HG03060 (cell line): ENCODE measurements at regions not wholly inside any gene's neighbourhood (a gene's known extent, or its start where the extent isn't known, plus 50 kb on each side); places are given as distances from the start of the nearest gene placed in this dataset.

ENCODE experiments used
- ATAC-seq: cut with Tn5 transposase; IDR thresholded peaks from one replicate; pipeline ENCODE4 v1.9.1; 2021; ENCODE audit warnings: low read depth, moderate number of reproducible peaks; ENCODE audit not compliant: unreplicated experiment

DNA sequence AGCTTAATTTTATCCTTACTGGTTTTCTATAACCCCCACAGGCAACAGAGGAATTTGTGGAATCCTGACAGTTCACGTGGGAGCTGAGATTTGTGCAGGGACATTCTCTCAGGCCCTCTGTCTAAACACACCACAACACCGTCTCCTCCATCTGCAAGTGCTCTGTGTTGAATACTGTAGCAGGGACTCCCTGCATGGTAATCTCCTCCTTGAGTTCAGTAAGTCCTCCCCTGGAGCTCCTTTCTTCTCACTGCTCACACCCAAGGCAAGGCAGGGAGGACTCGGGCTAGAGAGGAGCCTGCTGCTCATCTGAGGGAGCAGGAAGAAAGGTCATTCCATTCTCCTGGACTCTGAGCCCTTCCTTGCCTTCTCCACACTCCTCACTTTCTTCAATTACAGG, 348.2 kb downstream of the KCTD12 start:
- no peak for ATAC-seq

DNA sequence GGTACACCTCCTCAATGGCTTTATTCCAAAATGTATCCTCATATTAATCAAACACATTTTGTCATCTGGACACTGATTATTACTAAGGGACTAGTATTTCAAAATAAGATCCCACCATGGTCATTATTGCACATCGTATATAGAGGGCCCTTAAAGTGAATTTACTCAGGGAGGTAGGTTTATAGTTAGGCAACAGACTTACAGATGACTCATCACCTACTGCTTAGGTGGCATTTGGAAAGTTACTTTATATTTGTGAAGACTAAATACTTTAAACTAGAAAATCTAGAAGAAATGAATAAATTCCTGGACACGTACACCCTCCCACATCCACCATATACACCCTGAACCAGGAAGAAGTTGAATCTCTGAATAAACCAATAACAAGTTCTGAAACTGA, 353.0 kb downstream of the KCTD12 start:
- no peak for ATAC-seq

DNA sequence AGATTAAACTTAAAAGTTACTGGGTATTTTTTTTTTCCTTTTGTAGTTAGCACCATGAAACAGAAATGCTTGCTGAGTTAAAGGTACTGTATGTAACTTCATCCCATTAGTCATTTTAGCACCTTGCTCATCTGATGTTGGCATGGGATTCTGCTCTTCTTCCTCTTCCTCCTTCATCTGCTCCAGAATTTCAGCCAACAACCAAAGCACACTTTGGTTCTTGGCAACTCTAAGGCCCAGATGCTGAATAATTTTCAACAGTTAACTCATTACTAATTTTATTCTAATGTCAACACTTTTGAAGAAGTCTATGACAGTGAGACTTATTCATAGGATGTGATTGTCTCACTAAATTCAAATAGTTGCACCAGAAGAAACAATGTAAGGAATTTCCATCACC, 359.2 kb downstream of the KCTD12 start:
- ATAC-seq = no peak

DNA sequence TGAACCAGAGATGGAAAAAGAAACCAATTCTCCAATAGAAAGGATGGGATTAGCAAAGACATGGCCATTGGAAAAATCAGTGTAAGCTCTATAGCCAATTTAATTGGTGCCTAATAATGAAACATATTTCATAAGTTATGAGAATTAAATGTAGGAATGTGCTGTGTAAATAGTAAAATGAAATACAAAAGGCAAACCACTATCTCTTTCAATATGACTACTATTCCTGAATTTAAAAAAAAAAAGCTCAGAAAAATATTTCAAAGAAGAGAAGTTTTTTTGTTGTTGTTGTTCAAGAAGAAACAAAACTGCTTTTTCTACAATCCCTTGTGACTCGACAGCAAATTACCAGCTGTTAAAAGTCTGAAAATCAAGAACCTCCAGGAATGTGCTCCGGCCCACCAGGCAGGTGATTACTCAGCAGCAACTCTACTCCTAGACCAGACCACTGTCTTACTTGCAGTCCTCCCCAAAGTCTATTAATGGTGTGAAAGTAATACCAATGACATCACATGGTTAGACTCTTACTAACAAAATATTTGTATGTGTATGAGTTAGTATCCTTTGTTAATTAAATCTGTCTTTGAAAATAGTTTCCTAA, 362.4 kb downstream of the KCTD12 start:
- peak; percentile 88 for ATAC-seq

DNA sequence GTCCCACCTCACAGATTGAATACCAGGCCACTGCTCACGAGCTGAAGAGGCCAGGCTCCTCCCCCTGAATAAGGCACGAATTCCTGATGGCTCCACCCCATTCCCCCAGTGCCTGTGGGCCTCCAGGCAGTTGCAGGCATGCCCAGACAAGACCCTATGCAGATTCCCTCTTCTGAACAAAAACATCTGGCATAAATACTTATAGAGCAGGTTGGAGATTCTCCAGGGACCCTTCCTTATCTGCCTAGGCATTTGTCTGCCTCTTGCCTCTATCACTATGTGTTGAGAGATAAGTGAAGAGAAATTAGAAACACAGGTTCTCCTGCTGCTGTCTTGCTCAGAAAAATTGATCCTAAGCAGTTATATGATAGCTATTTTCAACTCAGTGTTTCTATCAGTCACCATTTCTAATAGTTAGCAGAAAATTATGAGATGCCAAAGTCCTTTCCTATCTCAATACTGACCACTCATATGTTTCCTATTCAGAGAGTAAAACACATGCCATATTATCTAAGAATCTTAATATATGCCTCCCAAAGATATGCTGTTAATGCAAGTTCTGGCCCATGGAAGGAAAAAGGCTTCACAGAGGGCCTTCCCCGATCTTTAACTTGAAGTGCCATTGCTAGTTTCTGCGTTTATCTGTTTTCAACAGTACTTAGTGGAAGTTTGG, 364.0 kb downstream of the KCTD12 start:
- ATAC-seq = no peak

DNA sequence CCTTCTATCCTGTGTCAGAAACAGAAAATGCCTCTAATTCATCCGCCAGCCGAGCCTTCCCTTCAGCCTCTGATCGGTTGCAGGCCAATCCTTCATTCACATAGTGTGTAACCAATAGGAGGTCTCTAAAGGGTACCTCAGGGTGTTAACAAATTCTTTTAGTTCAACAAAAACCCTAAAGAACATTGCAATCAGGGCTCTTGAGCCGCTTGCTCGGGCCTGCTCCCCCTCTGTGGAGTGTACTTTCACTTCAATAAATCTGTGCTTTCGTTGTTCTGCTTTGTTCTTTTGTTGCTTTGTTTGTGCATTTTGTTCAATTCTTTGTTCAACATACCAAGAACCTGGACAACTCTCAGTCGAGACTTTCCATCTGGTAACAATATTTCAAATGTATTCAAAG, 366.5 kb downstream of the KCTD12 start:
- ATAC-seq = no peak

DNA sequence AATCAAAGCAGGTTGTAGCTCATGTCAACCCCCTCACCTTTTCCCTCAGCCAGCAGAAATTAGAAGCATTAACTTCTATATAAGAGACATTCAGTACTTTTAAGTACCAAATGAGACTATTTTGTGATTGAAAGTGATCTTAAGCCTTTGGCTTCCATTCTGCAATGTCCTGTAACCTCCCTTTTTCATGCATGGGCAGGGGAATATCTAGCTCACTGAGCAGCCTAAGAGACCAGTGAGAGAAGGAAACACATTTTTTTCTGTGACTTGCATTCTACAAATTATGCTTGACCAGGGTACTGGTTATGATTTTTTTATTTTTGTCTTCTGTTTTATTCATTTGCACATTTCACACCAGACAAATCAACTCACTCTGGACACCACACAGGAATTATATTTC, 369.6 kb downstream of the KCTD12 start:
- ATAC-seq = no peak

DNA sequence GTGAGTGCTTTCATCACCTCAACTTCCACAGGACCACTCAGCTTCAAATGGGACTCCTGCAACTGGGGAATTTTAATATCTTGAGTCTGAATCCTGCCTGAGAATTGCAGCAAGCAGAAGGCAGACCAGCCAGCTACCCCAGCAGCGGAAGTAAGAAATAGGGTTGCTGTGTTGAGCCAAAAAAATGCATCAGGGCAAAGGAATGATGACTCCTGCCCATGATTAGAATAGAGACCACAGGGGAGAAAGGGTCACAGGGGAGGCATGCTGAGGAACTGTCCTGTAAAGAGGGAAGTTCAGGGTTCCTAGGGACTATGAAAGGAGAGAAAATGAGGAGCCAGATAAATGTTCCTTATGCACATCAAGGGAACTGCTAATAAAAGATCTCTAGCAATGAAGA, 370.2 kb downstream of the KCTD12 start:
- no peak for ATAC-seq

DNA sequence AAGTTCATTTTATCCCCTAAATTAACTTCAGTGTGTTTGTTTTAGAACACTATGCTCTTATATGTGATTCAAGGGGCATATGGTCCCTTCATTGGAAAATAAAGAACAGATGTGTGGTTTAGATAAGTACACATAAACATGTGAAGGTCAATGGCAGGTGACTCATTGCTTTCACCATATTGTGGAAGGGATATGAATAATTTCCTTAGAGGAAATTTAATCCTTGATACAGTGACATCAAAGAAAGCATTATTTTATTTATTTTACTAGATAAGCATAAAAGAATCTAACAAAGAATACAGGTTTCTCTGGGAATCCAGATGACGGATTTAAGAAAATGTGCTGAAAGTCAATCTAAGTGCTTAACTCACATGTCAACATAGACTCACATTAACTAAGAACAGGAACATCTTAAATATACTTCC, 373.5 kb downstream of the KCTD12 start:
- ATAC-seq = no peak

DNA sequence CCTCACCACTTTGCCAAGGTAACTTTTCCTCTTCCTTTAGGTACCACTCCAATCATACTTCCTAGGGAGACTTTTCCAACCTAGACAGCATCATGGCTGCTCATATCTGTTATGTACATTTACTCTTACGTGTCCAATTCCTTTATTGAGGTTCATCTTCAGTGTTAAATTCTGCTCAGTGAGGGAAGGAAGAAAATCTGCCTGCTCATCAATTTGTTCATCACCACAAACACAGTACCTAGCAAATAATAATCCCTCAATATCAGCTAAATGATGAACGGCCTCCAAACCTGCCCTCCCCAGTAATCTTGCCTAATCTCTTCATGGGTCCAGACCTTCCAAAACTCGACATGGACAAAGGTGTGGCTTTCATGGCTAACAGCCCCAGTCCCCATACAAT, 380.8 kb downstream of the KCTD12 start:
- ATAC-seq = no peak

DNA sequence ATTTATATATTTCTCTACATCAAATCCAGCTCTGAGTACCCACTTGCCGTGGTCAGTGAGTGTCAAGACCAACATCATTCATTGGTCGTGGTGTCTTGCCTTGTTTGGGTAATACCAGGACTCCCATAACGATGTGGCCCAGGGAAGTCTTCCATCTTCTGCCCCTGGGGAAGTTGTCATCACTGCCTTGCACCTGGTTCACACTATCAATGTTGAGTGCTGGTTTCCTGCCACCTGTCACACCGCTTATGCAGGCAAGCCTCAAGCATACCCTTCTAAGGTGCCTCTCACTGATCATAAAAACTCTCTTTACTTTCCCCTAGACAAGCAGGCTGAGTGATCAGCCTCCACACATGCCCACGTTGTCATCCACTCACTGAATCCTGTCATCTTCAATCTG, 382.4 kb downstream of the KCTD12 start:
- no peak for ATAC-seq

DNA sequence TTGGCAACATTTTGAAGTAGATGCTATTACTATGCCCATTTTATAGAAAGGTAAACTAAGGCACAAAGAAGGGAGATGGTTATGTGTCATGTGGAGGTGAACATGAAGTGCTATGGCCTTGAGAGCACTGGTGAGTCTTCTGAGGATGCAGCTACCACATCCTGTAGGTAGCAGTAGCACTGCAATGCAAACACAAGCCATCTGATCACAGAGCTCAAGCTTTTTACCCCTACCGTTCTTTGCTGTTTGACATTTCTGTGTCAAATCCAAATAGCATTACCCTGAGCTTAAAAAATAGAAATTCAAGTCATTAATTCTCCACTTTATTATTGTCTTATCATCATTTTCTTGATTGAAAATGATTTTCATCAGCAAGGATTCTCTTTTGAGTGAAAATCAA, 382.9 kb downstream of the KCTD12 start:
- ATAC-seq = no peak

DNA sequence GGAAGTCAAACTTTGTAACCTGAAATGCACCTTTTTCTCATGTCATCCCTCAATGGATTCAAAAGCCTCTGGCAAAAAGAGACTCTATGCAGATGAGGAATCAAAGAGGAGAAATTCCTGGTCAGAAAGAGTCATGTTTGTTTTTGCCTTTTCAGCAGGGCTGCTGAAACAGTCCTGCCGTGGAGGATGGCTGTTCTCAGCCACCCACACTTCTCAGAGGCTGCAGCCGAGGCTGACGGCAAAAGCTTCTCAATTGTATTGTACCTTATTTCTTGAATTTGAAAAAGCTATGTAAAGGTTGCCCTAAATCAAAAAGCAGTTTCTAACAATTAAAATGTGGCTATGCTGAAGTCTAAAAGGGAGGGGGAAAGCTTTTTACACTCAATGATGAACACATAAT, 385.3 kb downstream of the KCTD12 start:
- ATAC-seq = no peak

DNA sequence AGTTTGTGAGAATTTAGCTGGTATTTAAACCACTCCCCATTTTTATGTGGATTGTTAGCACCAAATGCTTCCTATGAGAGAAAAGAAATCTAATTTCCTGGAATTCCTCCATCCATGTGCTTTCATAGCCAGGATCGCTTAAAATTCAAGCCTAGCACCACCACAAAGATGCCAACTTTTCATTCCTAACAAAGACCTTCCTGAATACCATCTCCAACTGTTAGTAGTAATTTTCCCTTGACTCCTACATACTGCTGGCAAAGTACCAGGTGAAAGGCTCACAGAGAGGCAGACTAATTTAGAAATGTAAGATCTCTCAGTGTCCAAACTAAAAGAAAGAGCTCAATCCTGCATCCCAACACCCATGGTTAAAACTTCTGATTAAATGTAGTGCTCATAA, 386.3 kb downstream of the KCTD12 start:
- no peak for ATAC-seq

DNA sequence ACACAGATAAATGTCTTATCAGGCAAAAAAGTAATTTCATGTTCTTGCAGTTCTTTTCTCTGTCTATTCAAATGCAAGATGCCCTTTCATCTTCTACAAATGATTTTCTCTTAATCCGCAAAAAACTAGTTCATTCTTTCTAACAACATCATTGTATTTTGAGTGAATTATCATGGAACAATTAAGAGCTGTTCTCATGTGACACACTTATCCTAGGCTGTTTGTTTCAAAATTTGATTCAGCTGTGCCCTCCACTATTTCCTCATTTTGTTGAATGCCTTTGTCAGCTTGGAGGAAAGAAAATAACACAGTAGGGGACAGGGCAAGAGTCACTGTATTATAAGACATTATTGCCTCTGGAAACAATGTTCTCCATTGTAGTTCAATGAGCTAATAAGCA, 396.9 kb downstream of the KCTD12 start:
- no peak for ATAC-seq

DNA sequence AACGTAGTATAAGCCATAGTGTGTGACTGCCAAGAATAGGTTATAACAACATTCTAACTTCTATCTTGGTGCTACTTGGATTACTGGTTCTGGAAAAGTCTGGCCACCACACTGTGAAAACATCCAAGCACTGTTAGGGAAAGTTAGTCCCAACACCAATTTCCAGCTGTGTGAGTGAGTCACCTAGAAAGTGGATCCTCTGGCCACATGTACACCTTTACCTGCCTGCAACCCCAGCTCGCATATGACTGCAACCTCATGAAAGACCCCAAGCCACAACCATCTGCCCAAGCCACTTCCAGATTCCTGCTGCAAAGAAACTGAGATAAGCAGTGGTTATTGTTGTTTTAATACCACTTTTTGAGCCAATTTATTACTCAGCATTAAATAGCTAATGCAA, 404.5 kb downstream of the KCTD12 start:
- no peak for ATAC-seq

DNA sequence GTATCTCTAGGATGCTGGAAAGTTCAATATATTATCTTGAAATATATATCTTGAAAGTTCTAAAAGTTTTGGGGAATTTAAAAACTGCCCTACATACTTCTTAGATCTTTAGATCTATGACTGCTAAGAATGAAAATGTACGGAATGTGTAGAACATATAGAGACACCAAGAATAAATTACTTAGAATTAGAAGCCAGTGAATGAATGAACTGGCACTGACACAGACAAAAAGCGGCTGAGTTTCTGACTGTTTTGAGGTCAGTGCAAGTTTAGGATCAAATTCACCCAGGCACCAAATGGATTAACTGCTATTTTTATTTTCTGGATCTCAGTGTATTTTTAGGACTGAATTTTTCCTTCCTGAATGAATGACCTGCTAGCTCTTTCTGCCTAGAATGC, 411.2 kb downstream of the KCTD12 start:
- no peak for ATAC-seq

DNA sequence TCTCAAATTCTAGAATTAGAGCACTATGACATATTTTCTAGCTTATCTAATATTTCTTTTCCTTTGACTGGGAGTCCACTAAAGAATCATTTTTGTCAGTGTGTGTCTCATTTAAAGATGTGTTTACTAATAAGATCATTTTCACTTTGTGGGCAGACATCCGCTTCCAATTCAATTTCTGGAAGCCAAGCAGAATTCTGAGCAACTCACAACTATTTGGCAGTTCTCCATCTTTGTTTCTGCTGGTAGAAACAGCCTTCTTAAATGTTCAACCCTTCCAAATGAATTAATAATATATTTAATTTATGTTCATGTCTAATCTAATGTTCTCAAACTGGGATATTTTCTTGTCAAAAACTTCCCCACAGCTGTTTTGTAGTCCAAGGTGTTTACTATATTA, 411.8 kb downstream of the KCTD12 start:
- ATAC-seq = no peak

DNA sequence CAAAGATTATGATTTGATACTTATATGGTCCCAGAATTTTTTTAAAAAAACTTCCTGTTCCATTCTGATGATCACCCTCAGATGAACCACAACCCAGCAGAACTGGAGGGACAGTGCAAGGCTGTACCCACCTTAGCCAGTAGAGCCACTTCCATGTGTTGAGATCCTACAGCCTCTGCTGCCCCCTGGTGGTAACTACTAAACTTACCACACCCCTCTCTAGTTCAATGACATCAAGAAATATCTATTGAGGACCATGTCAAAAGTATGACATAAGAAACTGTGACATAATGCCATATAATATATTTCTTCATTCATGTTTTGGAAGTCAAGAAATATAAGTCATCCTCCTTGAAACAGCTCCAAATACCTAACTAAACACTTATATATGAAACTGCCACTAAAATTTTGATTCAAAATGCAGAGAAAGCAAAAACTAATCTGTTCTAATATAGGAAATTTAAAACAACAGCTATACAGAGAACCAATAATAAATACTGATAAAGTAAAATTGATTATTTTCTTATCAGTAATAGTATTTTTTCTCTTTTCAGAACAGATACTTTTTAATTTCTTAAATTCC, 412.6 kb downstream of the KCTD12 start:
- peak; percentile 98 for ATAC-seq

DNA sequence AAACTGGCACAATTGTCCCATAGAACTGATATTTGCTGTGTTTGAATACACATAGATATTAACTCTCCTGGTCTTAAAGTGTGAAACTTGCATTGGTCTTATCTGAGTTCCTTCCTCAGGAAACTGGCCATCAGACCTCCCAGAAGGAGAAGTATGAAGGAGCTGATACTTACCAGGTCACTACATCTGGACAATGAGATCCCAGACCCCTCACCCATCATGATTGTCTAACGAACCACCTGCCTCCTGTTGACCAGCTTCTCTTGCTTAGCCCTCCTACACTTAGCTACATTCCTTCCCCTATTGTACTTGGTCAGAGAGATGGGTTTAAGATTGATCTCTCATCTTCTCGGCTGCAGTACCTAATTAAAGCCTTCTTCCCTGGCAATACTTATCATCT, 413.3 kb downstream of the KCTD12 start:
- ATAC-seq = no peak

DNA sequence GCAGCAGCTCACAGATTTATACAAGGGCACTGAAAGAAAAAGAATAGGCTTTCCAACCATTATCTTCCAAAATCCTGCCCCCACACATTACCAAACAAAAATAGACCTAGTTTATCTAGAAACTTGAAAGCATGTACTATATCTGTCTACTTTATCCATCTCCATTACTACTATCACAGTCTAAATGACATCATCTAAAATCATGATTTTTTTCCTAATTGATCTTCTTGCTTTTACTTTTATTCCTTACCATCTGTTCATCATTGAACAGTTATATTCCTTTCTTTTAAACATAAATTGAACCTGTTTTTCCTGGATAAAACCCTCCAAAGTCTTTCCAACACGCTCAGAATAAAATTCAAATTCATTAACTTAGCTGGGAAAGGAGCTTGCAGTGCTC, 414.7 kb downstream of the KCTD12 start:
- no peak for ATAC-seq

DNA sequence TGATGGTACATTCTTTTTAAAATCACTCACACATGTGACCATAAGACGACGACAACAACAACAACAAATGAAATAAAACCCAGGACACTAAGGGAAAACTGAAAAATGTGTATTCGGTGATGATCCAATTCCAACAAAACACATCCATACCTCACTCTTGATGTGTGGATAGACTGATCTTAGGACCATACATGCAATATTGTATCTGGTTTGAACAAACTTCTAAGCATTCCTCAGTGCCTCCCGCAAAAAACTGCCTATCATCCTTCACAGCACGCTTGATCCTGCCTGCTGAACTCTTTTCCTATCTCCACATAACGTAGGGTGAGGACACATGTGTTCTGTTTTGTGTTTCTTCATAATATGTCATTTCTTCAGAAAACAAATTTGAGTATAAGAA, 415.2 kb downstream of the KCTD12 start:
- no peak for ATAC-seq
